OCI-LY3 (cell line): ENCODE measurements at regions not wholly inside any gene's neighbourhood (a gene's known extent, or its start where the extent isn't known, plus 50 kb on each side); places are given as distances from the start of the nearest gene placed in this dataset.

Source experiments
- H2AFZ ChIP-seq: fragments of 200-600, 300-600 bp; shearing (Covaris generic); 2 replicates; pipeline ENCODE4 v1.6.0; 2014; ENCODE audit warnings: antibody characterized with exemption, low read depth, low read length
- H3K27ac ChIP-seq: fragments of 200-600, 300-600 bp; sonication (generic); 2 replicates; pipeline ENCODE4 v1.5.1; 2014; ENCODE audit warnings: mild to moderate bottlenecking, low read length, moderate library complexity, mixed read lengths
- H3K27me3 ChIP-seq: fragments of 200-600, 300-600 bp; sonication (generic); 2 replicates; pipeline ENCODE4 v1.6.1; 2014; ENCODE audit warnings: low read depth, low read length, mixed read lengths
- H3K36me3 ChIP-seq: fragments of 200-600, 300-600 bp; sonication (generic); replicated peaks from 2 replicates; pipeline ENCODE3; 2014; ENCODE audit warnings: low read depth, low read length, mixed read lengths
- H3K4me1 ChIP-seq: fragments of 300-600, 200-600 bp; sonication (generic); 2 replicates; pipeline ENCODE4 v1.6.1; 2014; ENCODE audit warnings: low read length, mixed read lengths
- H3K4me2 ChIP-seq: fragments of 200-600, 300-600 bp; sonication (generic); 2 replicates; pipeline ENCODE4 v1.6.1; 2014; ENCODE audit warnings: low read length, mixed read lengths
- H3K4me3 ChIP-seq: fragments of 300-600, 200-600 bp; sonication (generic); 2 replicates; pipeline ENCODE4 v1.5.1; 2014; ENCODE audit warnings: antibody characterized with exemption, mild to moderate bottlenecking, low read length, moderate library complexity
- H3K79me2 ChIP-seq: fragments of 300-600, 200-600 bp; shearing (Covaris generic); 2 replicates; pipeline ENCODE4 v1.6.1; 2014; ENCODE audit warnings: mild to moderate bottlenecking, low read length, mixed read lengths
- H3K9ac ChIP-seq: fragments of 300-600, 200-600 bp; shearing (Covaris generic); 2 replicates; pipeline ENCODE4 v1.6.0; 2014; ENCODE audit warnings: mild to moderate bottlenecking, low read length, moderate library complexity
- H3K9me3 ChIP-seq: fragments of 200-600, 300-600 bp; shearing (Covaris generic); 2 replicates; pipeline ENCODE4 v1.6.1; 2014; ENCODE audit warnings: low read length, mixed read lengths; ENCODE audit not compliant: insufficient read depth
- H4K20me1 ChIP-seq: fragments of 200-600, 300-600 bp; sonication (generic); 2 replicates; pipeline ENCODE4 v1.6.1; 2016; ENCODE audit warnings: low read length, mixed read lengths; ENCODE audit not compliant: insufficient read depth
- EZH2phosphoT487 ChIP-seq: fragments of 200-600 bp; shearing (Covaris generic); IDR thresholded peaks from 2 replicates; pipeline ENCODE4 v1.6.1; 2018; ENCODE audit warnings: antibody characterized with exemption, mixed run types, low read depth
- TF ChIP-seq, protein P1 (sequence below): fragments of 200-600, 300-600 bp; sonication (generic); IDR thresholded peaks from 2 replicates; pipeline ENCODE4 v1.5.1; 2014; ENCODE audit warnings: antibody characterized with exemption, low read length, low read depth

DNA sequence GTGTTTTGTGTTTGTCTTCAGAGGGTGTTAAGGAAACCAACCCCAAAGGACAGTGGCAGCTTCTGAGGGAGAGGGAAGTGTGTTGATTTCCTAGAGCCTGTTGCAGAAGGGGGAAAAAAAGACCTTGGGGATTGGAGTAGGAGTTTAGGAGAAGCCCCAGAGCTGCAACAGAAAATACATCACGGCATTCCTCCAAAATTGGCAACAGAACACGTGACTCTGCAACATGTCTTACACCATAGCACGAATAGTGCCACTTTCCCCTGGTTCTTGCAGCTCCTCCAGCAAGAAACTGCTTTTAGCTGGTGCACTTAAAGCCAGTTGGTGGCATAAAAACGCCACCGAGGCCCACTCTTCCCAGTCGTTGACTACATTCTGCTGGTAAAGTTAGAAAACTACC is 473.0 kb downstream of the CD83 start:
- no peaks in the 10 kb centered on the region for H3K27me3 ChIP-seq
- H3K9me3 ChIP-seq, result no peaks in the 10 kb centered on the region
- no peak overlapping the region for H3K4me3 ChIP-seq
- H3K27ac ChIP-seq, result no peak overlapping the region
- H2AFZ ChIP-seq, result no peak overlapping the region
- H3K36me3 ChIP-seq, result no peaks in the 10 kb centered on the region
- no peak overlapping the region for H3K4me2 ChIP-seq
- H3K9ac ChIP-seq, result no peak overlapping the region
- H3K79me2 ChIP-seq, result no peaks in the 10 kb centered on the region
- H3K4me1 ChIP-seq, result no peaks in the 10 kb centered on the region
- TF ChIP-seq, protein P1, sequence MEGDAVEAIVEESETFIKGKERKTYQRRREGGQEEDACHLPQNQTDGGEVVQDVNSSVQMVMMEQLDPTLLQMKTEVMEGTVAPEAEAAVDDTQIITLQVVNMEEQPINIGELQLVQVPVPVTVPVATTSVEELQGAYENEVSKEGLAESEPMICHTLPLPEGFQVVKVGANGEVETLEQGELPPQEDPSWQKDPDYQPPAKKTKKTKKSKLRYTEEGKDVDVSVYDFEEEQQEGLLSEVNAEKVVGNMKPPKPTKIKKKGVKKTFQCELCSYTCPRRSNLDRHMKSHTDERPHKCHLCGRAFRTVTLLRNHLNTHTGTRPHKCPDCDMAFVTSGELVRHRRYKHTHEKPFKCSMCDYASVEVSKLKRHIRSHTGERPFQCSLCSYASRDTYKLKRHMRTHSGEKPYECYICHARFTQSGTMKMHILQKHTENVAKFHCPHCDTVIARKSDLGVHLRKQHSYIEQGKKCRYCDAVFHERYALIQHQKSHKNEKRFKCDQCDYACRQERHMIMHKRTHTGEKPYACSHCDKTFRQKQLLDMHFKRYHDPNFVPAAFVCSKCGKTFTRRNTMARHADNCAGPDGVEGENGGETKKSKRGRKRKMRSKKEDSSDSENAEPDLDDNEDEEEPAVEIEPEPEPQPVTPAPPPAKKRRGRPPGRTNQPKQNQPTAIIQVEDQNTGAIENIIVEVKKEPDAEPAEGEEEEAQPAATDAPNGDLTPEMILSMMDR, result no peak
- H4K20me1 ChIP-seq, result no peaks in the 10 kb centered on the region

GRCh38 chr6:14591998-14592397 is 474.4 kb downstream of the CD83 start:
- no peak overlapping the region for H3K27ac ChIP-seq
- no peaks in the 10 kb centered on the region for H3K36me3 ChIP-seq
- H4K20me1 ChIP-seq, result no peaks in the 10 kb centered on the region
- no peaks in the 10 kb centered on the region for H3K4me1 ChIP-seq
- no peak overlapping the region for H3K4me3 ChIP-seq
- no peak overlapping the region for H3K9ac ChIP-seq
- H3K9me3 ChIP-seq, result no peaks in the 10 kb centered on the region
- no peaks in the 10 kb centered on the region for H3K79me2 ChIP-seq
- H3K4me2 ChIP-seq, result no peak overlapping the region
- TF ChIP-seq, protein P1, result no peak
- TF ChIP-seq EZH2phosphoT487, result no peak
- H3K27me3 ChIP-seq, result no peaks in the 10 kb centered on the region
- no peak overlapping the region for H2AFZ ChIP-seq

GRCh38 chr6:14593286-14593685 is 475.7 kb downstream of the CD83 start:
- TF ChIP-seq, protein P1, result no peak
- no peak for TF ChIP-seq EZH2phosphoT487
- Histone ChIP-seq H3K9me3 (no peaks in the 10 kb centered on the region), H3K9ac (no peak overlapping the region), H3K79me2 (no peaks in the 10 kb centered on the region), H3K27ac (no peak overlapping the region), H3K4me3 (no peak overlapping the region), H3K36me3 (no peaks in the 10 kb centered on the region), H3K27me3 (no peaks in the 10 kb centered on the region), H2AFZ (no peak overlapping the region), H3K4me2 (no peak overlapping the region), H4K20me1 (no peaks in the 10 kb centered on the region), H3K4me1 (no peaks in the 10 kb centered on the region)

GRCh38 chr6:14595751-14596150 is 478.2 kb downstream of the CD83 start:
- H3K27ac ChIP-seq, result no peak overlapping the region
- H3K9me3 ChIP-seq, result no peaks in the 10 kb centered on the region
- H3K79me2 ChIP-seq, result no peaks in the 10 kb centered on the region
- no peaks in the 10 kb centered on the region for H3K27me3 ChIP-seq
- no peak for TF ChIP-seq EZH2phosphoT487
- TF ChIP-seq, protein P1, result no peak
- H4K20me1 ChIP-seq, result no peaks in the 10 kb centered on the region
- H3K4me3 ChIP-seq, result no peak overlapping the region
- H3K4me1 ChIP-seq, result peaks cover 7% of the 10 kb centered on the region; the same call in 1 of the 2 replicates
- H3K4me2 ChIP-seq, result no peak overlapping the region
- no peak overlapping the region for H3K9ac ChIP-seq
- no peak overlapping the region for H2AFZ ChIP-seq
- H3K36me3 ChIP-seq, result no peaks in the 10 kb centered on the region
